Lower lobe of right lung (tissue), 2 donors: ENCODE measurements at regions not wholly inside any gene's neighbourhood (a gene's known extent, or its start where the extent isn't known, plus 50 kb on each side); places are given as distances from the start of the nearest gene placed in this dataset.

Experiments
- ATAC-seq, 2 donors: fragments of 200-7000 bp; cut with Tn5 transposase; one replicate each; pipeline ENCODE4 v1.9.1; 2020 to 2022; ENCODE audit warnings: mild to moderate bottlenecking in 2 of 2, moderate library complexity in 2 of 2
- DNase-seq: peaks from one replicate; pipeline ENCODE4 v3.0.0-alpha.2; 2020
- H3K27ac ChIP-seq: fragments of 200-600 bp; one replicate; pipeline ENCODE4 v1.8.0; 2022
- H3K27me3 ChIP-seq: fragments of 200-600 bp; one replicate; pipeline ENCODE4 v1.8.0; 2022; ENCODE audit warnings: low read depth
- H3K36me3 ChIP-seq: fragments of 200-600 bp; one replicate; pipeline ENCODE4 v1.8.0; 2022; ENCODE audit warnings: mild to moderate bottlenecking
- H3K4me1 ChIP-seq: fragments of 200-600 bp; one replicate; pipeline ENCODE4 v1.8.0; 2022
- H3K4me3 ChIP-seq: fragments of 200-600 bp; one replicate; pipeline ENCODE4 v1.8.0; 2022; ENCODE audit warnings: mild to moderate bottlenecking
- H3K9me3 ChIP-seq: fragments of 200-600 bp; one replicate; pipeline ENCODE4 v1.8.0; 2022
- intact Hi-C: fragments of 100-400 bp; cut with DNase I; formaldehyde crosslinking; loops from one replicate; pipeline ENCODE4 v1.11.0; 2022
- TF ChIP-seq, protein P1 (sequence below): fragments of 200-600 bp; IDR thresholded peaks from one replicate; pipeline ENCODE4 v1.8.0; 2022; ENCODE audit warnings: antibody characterized with exemption, mild to moderate bottlenecking
- donor health status: DM: no; HTN: yes; CAD: no; lungs with severe emphysema.

DNA sequence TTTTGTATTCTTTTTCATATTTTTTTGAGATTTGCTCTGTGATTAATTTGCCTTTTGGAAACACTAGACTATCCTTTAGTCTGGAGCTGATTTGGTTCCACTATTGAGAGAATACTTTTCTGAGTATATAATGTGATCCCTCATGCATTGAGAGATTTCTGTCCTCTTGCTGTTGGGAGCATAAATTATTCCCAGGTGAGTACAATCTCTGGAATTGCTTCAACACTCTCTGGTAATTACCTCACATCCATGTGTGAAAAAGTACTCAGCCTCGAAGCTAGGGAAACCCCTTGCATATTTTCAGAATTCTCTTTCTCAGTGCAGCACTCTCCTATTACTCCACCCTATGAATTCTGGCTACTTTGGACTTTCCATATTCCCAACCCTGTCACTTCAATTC lies 550.0 kb downstream of the RAPGEF2 start:
- H3K4me3 ChIP-seq, result no peak overlapping the region
- H3K9me3 ChIP-seq, result no peaks in the 10 kb centered on the region
- no peak overlapping the region for H3K27ac ChIP-seq
- H3K4me1 ChIP-seq, result no peaks in the 10 kb centered on the region
- TF ChIP-seq, protein P1, sequence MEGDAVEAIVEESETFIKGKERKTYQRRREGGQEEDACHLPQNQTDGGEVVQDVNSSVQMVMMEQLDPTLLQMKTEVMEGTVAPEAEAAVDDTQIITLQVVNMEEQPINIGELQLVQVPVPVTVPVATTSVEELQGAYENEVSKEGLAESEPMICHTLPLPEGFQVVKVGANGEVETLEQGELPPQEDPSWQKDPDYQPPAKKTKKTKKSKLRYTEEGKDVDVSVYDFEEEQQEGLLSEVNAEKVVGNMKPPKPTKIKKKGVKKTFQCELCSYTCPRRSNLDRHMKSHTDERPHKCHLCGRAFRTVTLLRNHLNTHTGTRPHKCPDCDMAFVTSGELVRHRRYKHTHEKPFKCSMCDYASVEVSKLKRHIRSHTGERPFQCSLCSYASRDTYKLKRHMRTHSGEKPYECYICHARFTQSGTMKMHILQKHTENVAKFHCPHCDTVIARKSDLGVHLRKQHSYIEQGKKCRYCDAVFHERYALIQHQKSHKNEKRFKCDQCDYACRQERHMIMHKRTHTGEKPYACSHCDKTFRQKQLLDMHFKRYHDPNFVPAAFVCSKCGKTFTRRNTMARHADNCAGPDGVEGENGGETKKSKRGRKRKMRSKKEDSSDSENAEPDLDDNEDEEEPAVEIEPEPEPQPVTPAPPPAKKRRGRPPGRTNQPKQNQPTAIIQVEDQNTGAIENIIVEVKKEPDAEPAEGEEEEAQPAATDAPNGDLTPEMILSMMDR, result no peak
- H3K27me3 ChIP-seq, result no peaks in the 10 kb centered on the region
- DNase-seq (no peak), ATAC-seq (no peak)
- intact Hi-C loops, result no loop called here
- no peaks in the 10 kb centered on the region for H3K36me3 ChIP-seq

DNA sequence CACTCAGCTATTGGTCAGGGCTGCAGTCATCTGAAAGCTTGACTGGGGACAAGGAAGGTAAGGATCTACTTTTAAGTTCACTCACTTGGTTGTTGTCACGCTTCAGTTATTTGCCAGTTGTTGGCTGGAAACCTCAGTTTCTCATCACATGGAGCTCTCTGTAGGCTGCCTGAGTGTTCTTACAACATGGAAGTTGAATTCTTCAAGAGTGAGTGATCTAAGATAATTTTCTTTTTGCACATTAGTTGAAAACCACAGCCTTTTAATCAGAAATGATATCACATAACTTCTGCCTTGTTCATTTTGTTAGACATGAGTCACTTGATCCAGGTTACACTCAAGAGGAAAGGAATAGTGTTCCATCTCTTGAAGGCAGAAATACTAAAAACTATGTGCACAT lies 552.7 kb downstream of the RAPGEF2 start:
- H3K9me3 ChIP-seq, result no peaks in the 10 kb centered on the region
- H3K4me1 ChIP-seq, result no peaks in the 10 kb centered on the region
- no peak overlapping the region for H3K4me3 ChIP-seq
- H3K27ac ChIP-seq, result no peak overlapping the region
- ATAC-seq, result no peak
- intact Hi-C loops, result no loop called here
- H3K27me3 ChIP-seq, result no peaks in the 10 kb centered on the region
- no peaks in the 10 kb centered on the region for H3K36me3 ChIP-seq
- TF ChIP-seq, protein P1, result no peak
- no peak for DNase-seq

DNA sequence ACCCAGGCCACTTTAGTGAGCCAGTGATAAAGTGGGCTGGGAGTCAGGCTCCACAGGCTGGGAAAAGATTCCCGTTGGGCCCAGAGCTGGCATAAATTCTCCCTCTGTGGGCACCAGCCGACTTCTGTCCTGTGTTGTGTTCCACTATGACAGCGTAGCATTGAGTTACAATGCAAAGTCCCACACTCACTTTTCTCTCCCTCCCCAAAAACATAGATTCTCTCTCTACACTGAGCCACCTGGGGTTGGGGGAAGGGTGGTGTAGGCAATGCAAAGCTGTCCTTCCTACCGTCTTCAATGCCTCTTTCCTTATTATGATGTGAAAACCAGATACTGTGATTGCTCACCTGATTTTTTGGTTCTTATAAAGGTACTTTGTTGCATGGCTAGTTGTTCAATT lies 566.2 kb downstream of the RAPGEF2 start:
- no peaks in the 10 kb centered on the region for H3K36me3 ChIP-seq
- no peak overlapping the region for H3K27ac ChIP-seq
- H3K4me3 ChIP-seq, result no peak overlapping the region
- DNase-seq (no peak), ATAC-seq (no peak)
- no peaks in the 10 kb centered on the region for H3K9me3 ChIP-seq
- intact Hi-C loops, result no loop called here
- H3K27me3 ChIP-seq, result no peaks in the 10 kb centered on the region
- H3K4me1 ChIP-seq, result no peaks in the 10 kb centered on the region
- TF ChIP-seq, protein P1, result no peak

DNA sequence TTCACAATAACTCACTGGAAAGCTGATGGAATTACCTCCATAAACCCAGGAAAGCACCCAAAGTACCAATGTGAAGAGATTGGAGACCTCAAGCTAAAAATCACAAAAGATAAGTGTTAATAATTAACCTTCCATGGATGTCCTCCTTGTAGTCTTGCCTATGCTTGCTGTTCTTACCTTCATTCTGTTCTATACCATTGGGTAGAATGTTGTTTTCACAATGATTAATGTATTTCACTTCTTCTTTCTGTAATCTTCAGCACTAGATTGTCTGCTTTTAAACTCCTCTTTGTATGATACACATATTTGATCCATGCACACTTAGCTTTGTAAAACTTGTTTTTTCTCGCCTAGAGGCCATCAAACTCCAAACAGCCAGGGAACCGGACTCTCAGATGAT lies 570.3 kb downstream of the RAPGEF2 start:
- no peaks in the 10 kb centered on the region for H3K36me3 ChIP-seq
- H3K27me3 ChIP-seq, result no peaks in the 10 kb centered on the region
- H3K4me3 ChIP-seq, result no peak overlapping the region
- TF ChIP-seq, protein P1, result no peak
- H3K9me3 ChIP-seq, result no peaks in the 10 kb centered on the region
- intact Hi-C loops, result no loop called here
- ATAC-seq (no peak), DNase-seq (no peak)
- H3K4me1 ChIP-seq, result no peaks in the 10 kb centered on the region
- H3K27ac ChIP-seq, result no peak overlapping the region

DNA sequence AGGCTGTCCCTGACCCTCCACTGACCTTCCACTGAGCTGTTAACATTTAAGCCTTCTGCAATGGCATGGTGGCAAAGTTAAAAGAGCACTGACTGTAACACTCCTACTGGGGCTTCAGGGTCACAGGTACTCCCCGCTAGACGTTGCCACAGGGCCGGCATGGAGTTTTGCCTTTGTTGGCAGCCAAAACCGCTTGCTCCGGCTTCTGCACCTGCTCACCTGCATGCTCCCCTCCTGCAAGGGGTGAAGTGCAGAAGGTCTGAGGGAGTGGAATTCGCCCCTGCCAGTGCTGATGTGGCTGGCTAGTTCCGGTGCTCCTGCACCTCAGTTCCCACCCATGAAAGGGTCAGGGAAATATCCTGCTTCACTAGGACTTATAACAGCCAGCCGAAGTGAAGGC lies 571.4 kb downstream of the RAPGEF2 start:
- DNase-seq (no peak), ATAC-seq (peak in 1 of 2 donors; percentile 21)
- no peak overlapping the region for H3K4me3 ChIP-seq
- intact Hi-C loops, result no loop called here
- H3K27me3 ChIP-seq, result no peaks in the 10 kb centered on the region
- H3K9me3 ChIP-seq, result no peaks in the 10 kb centered on the region
- no peaks in the 10 kb centered on the region for H3K36me3 ChIP-seq
- H3K27ac ChIP-seq, result no peak overlapping the region
- no peaks in the 10 kb centered on the region for H3K4me1 ChIP-seq
- TF ChIP-seq, protein P1, result no peak

DNA sequence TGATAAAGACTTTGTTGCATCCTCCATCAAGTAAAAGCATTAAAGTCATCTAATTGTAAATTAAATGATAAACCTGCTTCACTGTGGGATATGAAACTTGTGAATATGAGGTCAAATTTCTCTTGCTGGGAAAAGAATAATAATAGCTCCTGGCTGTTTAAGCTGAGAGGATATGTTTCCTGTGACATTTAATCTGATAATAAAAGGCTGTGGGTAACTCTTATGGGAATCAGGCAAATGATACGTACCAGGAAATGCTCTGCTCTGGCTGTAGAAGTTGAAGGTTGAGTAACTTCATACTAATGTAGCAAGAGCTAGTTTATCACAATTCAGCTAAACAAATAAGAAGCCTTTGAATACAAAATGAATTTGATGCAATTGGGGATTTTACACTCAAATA lies 574.6 kb downstream of the RAPGEF2 start:
- Histone ChIP-seq H3K4me3 (no peak overlapping the region), H3K27ac (no peak overlapping the region), H3K27me3 (no peaks in the 10 kb centered on the region), H3K4me1 (no peaks in the 10 kb centered on the region), H3K36me3 (no peaks in the 10 kb centered on the region), H3K9me3 (no peaks in the 10 kb centered on the region)
- intact Hi-C loops, result no loop called here
- ATAC-seq (no peak), DNase-seq (no peak)
- TF ChIP-seq, protein P1, result no peak
